ENCODE measurements at regions not wholly inside any gene's neighbourhood (a gene's known extent, or its start where the extent isn't known, plus 50 kb on each side); places are given as distances from the start of the nearest gene placed in this dataset.

GRCh38 chr5:51944500-51945125 lies 561.4 kb downstream of the ISL1 start:
- no peak for ATAC-seq

- no peak for ATAC-seq
These were observed 575.2 kb downstream of the ISL1 start for GRCh38 chr5:51958473-51958872.

GRCh38 chr5:51960617-51961121 lies 577.4 kb downstream of the ISL1 start:
- no peak for ATAC-seq

GRCh38 chr5:51961154-51961562 lies 577.9 kb downstream of the ISL1 start:
- no peak for ATAC-seq

GRCh38 chr5:51968756-51969155 lies 585.5 kb downstream of the ISL1 start:
- ATAC-seq: no peak

- ATAC-seq: no peak
These were observed 591.6 kb downstream of the ISL1 start for GRCh38 chr5:51974834-51975233.

- ATAC-seq: no peak
These were observed 593.8 kb downstream of the ISL1 start for GRCh38 chr5:51977014-51977413.

GRCh38 chr5:51983161-51983560 lies 599.9 kb downstream of the ISL1 start:
- no peak for ATAC-seq

GRCh38 chr5:51986733-51987132 lies 603.5 kb downstream of the ISL1 start:
- no peak for ATAC-seq

GRCh38 chr5:51987239-51987638 lies 604.0 kb downstream of the ISL1 start:
- ATAC-seq: no peak

GRCh38 chr5:51987669-51988209 lies 604.5 kb downstream of the ISL1 start:
- no peak for ATAC-seq

GRCh38 chr5:51988634-51989033 lies 605.4 kb downstream of the ISL1 start:
- ATAC-seq: no peak

GRCh38 chr5:51990241-51990640 lies 607.0 kb downstream of the ISL1 start:
- no peak for ATAC-seq

GRCh38 chr5:51990661-51991180 lies 607.5 kb downstream of the ISL1 start:
- no peak for ATAC-seq

- ATAC-seq: no peak
These were observed 608.7 kb downstream of the ISL1 start for GRCh38 chr5:51991940-51992339.

GRCh38 chr5:51995773-51996306 lies 612.6 kb downstream of the ISL1 start:
- ATAC-seq: no peak

GRCh38 chr5:51996356-51996861 lies 613.2 kb downstream of the ISL1 start:
- no peak for ATAC-seq

- no peak for ATAC-seq
These were observed 614.3 kb downstream of the ISL1 start for GRCh38 chr5:51997500-51997899.

GRCh38 chr5:51997949-51998348 lies 614.7 kb downstream of the ISL1 start:
- ATAC-seq: no peak

GRCh38 chr5:52007230-52007858 lies 624.1 kb downstream of the ISL1 start:
- peak; percentile 33 for ATAC-seq

GRCh38 chr5:52010454-52010853 lies 627.2 kb downstream of the ISL1 start:
- ATAC-seq: no peak

GRCh38 chr5:52013523-52013922 lies 630.3 kb downstream of the ISL1 start:
- ATAC-seq: no peak

GRCh38 chr5:52015760-52016159 lies 632.5 kb downstream of the ISL1 start:
- no peak for ATAC-seq

All from esophagus mucosa (tissue), 1 donor.